ENCODE measurements at regions not wholly inside any gene's neighbourhood (a gene's known extent, or its start where the extent isn't known, plus 50 kb on each side); places are given as distances from the start of the nearest gene placed in this dataset.
"Not testable (repeated sequence)": the region's sequence is repeated elsewhere in the genome, so short reads cannot be mapped to it uniquely, and the experiment has no call there.

- no peaks in the 10 kb centered on the region for H3K4me1 Mint-ChIP-seq
- H3K27me3 Mint-ChIP-seq (ENCODE audit: low read depth, poor library complexity) = no peaks in the 10 kb centered on the region
- H3K9me3 Mint-ChIP-seq = no peaks in the 10 kb centered on the region
- H3K36me3 Mint-ChIP-seq (ENCODE audit: low read depth) = no peaks in the 10 kb centered on the region
- H3K4me3 Mint-ChIP-seq = no peak overlapping the region
- H3K27ac Mint-ChIP-seq = no peak overlapping the region
- TF ChIP-seq, protein P1, sequence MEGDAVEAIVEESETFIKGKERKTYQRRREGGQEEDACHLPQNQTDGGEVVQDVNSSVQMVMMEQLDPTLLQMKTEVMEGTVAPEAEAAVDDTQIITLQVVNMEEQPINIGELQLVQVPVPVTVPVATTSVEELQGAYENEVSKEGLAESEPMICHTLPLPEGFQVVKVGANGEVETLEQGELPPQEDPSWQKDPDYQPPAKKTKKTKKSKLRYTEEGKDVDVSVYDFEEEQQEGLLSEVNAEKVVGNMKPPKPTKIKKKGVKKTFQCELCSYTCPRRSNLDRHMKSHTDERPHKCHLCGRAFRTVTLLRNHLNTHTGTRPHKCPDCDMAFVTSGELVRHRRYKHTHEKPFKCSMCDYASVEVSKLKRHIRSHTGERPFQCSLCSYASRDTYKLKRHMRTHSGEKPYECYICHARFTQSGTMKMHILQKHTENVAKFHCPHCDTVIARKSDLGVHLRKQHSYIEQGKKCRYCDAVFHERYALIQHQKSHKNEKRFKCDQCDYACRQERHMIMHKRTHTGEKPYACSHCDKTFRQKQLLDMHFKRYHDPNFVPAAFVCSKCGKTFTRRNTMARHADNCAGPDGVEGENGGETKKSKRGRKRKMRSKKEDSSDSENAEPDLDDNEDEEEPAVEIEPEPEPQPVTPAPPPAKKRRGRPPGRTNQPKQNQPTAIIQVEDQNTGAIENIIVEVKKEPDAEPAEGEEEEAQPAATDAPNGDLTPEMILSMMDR (IDR thresholded peaks at IDR 0.05) = no peak
- DNase-seq = no peak
Measured at GRCh38 chr6:48961781-48962415, 501.2 kb downstream of the MMUT start.

DNA sequence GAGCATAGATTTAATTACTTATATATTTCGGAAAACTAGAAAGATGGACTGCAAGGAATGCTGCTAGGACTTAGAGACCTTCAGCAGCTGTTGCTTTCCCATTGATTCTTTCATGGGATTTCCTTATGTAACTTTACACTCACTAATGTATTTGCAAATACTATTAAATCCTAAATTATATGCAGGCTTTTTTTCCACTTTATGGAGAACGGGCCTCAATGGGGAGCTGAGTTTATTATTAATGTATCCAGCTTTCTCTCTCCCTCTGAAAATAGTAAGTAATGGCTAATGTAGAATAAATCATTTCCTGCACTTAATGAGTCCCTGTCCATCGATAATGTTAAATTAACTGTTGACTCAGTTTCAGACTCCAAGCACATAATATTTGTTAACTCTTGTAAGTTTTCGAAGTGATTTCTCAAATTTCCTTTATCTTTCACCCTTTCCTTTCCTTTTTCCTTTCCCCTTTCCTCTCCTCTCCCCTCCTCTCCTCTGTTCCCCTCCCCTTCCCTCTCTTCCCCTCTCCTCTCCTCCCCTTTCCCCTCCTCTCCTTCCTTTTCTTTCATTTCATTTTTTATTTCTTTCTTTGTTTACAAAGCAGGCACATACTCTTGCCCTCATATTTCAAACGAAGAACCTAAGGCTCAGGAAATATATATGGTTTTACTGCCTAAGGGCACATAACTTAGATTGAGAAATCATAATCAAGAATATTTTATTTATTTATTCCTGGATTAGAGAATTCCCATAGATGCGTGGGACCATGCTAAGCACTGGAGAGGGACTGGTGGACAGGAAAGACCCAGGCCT, 503.6 kb downstream of the MMUT start:
- Mint-ChIP-seq H3K4me3 (no peak overlapping the region), H3K27me3 (ENCODE audit: low read depth, poor library complexity) (no peaks in the 10 kb centered on the region), H3K9me3 (no peaks in the 10 kb centered on the region), H3K4me1 (no peaks in the 10 kb centered on the region), H3K36me3 (ENCODE audit: low read depth) (no peaks in the 10 kb centered on the region), H3K27ac (no peak overlapping the region)
- TF ChIP-seq, protein P1 (IDR thresholded peaks at IDR 0.05) = no peak
- no peak for DNase-seq

GRCh38 chr6:48957781-48958180, 505.3 kb downstream of the MMUT start:
- no peak overlapping the region for H3K4me3 Mint-ChIP-seq
- no peak overlapping the region for H3K27ac Mint-ChIP-seq
- H3K9me3 Mint-ChIP-seq = no peaks in the 10 kb centered on the region
- H3K27me3 Mint-ChIP-seq (ENCODE audit: low read depth, poor library complexity) = no peaks in the 10 kb centered on the region
- no peaks in the 10 kb centered on the region for H3K4me1 Mint-ChIP-seq
- H3K36me3 Mint-ChIP-seq (ENCODE audit: low read depth) = no peaks in the 10 kb centered on the region
- DNase-seq = no peak
- TF ChIP-seq, protein P1 (IDR thresholded peaks at IDR 0.05) = no peak

GRCh38 chr6:48951917-48952316, 511.1 kb downstream of the MMUT start:
- Mint-ChIP-seq H3K4me1 (no peaks in the 10 kb centered on the region), H3K9me3 (no peaks in the 10 kb centered on the region), H3K4me3 (no peak overlapping the region), H3K36me3 (ENCODE audit: low read depth) (no peaks in the 10 kb centered on the region), H3K27ac (no peak overlapping the region), H3K27me3 (ENCODE audit: low read depth, poor library complexity) (no peaks in the 10 kb centered on the region)
- DNase-seq = no peak
- TF ChIP-seq, protein P1 (IDR thresholded peaks at IDR 0.05) = no peak

DNA sequence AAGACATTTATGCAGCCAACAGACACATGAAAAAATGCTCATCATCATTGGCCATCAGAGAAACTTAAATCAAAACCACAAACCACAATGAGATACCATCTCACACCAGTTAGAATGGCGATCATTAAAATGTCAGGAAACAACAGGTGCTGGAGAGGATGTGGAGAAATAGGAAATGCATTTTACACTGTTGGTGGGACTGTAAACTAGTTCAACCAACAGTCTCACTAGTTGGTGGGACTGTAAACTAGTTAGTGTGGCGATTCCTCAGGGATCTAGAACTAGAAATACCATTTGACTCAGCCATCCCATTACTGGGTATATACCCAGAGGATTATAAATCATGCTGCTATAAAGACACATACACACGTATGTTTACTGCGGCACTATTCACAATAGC, 518.8 kb downstream of the MMUT start:
- DNase-seq; H3K36me3 Mint-ChIP-seq (ENCODE audit: low read depth); H3K4me1 Mint-ChIP-seq; H3K4me3 Mint-ChIP-seq; H3K27me3 Mint-ChIP-seq (ENCODE audit: low read depth, poor library complexity); H3K9me3 Mint-ChIP-seq; H3K27ac Mint-ChIP-seq: not testable (repeated sequence)

DNA sequence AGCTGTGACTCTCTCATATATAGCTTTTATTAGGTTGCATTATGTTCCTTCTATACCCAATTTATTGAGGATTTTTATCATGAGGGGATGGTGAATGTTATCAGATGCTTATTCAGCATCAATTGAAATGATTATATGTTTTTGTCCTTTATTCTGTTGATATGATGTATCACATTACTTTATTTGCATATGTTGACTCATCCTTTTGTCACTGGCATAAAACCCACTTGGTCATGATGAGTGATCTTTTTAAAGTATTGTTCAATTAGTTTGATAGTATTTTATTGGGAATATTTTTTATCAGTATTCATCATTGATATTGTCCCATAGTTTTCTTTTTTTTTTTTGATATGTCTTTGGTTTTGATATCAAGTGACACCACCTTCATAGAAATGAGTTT, 529.9 kb downstream of the MMUT start:
- Mint-ChIP-seq H3K36me3 (ENCODE audit: low read depth) (no peaks in the 10 kb centered on the region), H3K27ac (no peak overlapping the region), H3K9me3 (peaks cover 9% of the 10 kb centered on the region), H3K4me1 (no peaks in the 10 kb centered on the region), H3K4me3 (no peak overlapping the region), H3K27me3 (ENCODE audit: low read depth, poor library complexity) (no peaks in the 10 kb centered on the region)
- DNase-seq = no peak
- TF ChIP-seq, protein P1 (IDR thresholded peaks at IDR 0.05) = no peak
